Right lobe of liver (tissue), 4 donors: ENCODE measurements at regions not wholly inside any gene's neighbourhood (a gene's known extent, or its start where the extent isn't known, plus 50 kb on each side); places are given as distances from the start of the nearest gene placed in this dataset.

Experiments used
- CTCF ChIP-seq, 4 donors: fragments of 200-600 bp in 3 of 4; fragments of 450-650 bp in 1 of 4; IDR thresholded peaks; one replicate each; pipeline versions ENCODE4 v1.5.1 to v1.8.0; 2016 to 2022; ENCODE audit warnings: antibody characterized with exemption in 4 of 4, mild to moderate bottlenecking in 2 of 4
- POLR2A ChIP-seq: fragments of 450-650 bp; IDR thresholded peaks from one replicate; pipeline ENCODE4 v1.6.1; 2017; ENCODE audit warnings: antibody characterized with exemption, mild to moderate bottlenecking
- donor health status: DM: no; HTN: no; CAD: no.
- donor health status: DM: no; HTN: no; CAD: no.
- donor health status: DM: no; HTN: yes; CAD: no.

GRCh38 chr4:122973465-122973864 is 51.1 kb upstream of the NUDT6 start:
- no peak for TF ChIP-seq CTCF (IDR thresholded peaks at IDR 0.05)
- no peak for TF ChIP-seq POLR2A
